HG02763 (cell line): ENCODE measurements at regions not wholly inside any gene's neighbourhood (a gene's known extent, or its start where the extent isn't known, plus 50 kb on each side); places are given as distances from the start of the nearest gene placed in this dataset.
"Not testable (repeated sequence)": the region's sequence is repeated elsewhere in the genome, so short reads cannot be mapped to it uniquely, and the experiment has no call there.

Experiments
- ATAC-seq: cut with Tn5 transposase; IDR thresholded peaks from one replicate; pipeline ENCODE4 v1.9.1; 2021; ENCODE audit warnings: mild to moderate bottlenecking, moderate library complexity; ENCODE audit not compliant: unreplicated experiment

- no peak for ATAC-seq
Measured at GRCh38 chr3:191148131-191148530, 50.9 kb upstream of the OSTN start.

GRCh38 chr3:191143224-191143623, 55.8 kb upstream of the OSTN start:
- no peak for ATAC-seq

GRCh38 chr3:191141728-191142127, 57.3 kb upstream of the OSTN start:
- no peak for ATAC-seq

- peak; percentile 46 for ATAC-seq
Measured at GRCh38 chr3:191139736-191140135, 59.3 kb upstream of the OSTN start.

GRCh38 chr3:191138937-191139336, 60.1 kb upstream of the OSTN start:
- peak; percentile 39 for ATAC-seq

- ATAC-seq, result no peak
Measured at GRCh38 chr3:191137708-191138107, 61.3 kb upstream of the OSTN start.

- ATAC-seq, result no peak
Measured at GRCh38 chr3:191136347-191136746, 62.7 kb upstream of the OSTN start.

- ATAC-seq, result no peak
Measured at GRCh38 chr3:191135175-191135574, 63.9 kb upstream of the OSTN start.

- no peak for ATAC-seq
Measured at GRCh38 chr3:191133359-191133758, 65.7 kb upstream of the OSTN start.

- no peak for ATAC-seq
Measured at GRCh38 chr3:191131305-191131704, 67.7 kb upstream of the OSTN start.

- ATAC-seq, result not testable (repeated sequence)
Measured at GRCh38 chr3:191124891-191125290, 74.2 kb upstream of the OSTN start.

- no peak for ATAC-seq
Measured at GRCh38 chr3:191123946-191124345, 75.1 kb upstream of the OSTN start.

GRCh38 chr3:191123231-191123630, 75.8 kb upstream of the OSTN start:
- ATAC-seq, result no peak

GRCh38 chr3:191120447-191121298, 78.4 kb upstream of the OSTN start:
- ATAC-seq, result peak; percentile 46

GRCh38 chr3:191119415-191120295, 79.4 kb upstream of the OSTN start:
- peak; percentile 71 for ATAC-seq

- ATAC-seq, result no peak
Measured at GRCh38 chr3:191111722-191112121, 87.3 kb upstream of the OSTN start.

- peak; percentile 72 for ATAC-seq
Measured at GRCh38 chr3:191105418-191105817, 93.6 kb upstream of the OSTN start.

- ATAC-seq, result no peak
Measured at GRCh38 chr3:191100516-191100915, 98.5 kb upstream of the OSTN start.

- ATAC-seq, result no peak
Measured at GRCh38 chr3:191094057-191094845, 104.8 kb upstream of the OSTN start.

GRCh38 chr3:191087391-191087790, 111.7 kb upstream of the OSTN start:
- no peak for ATAC-seq

- ATAC-seq, result no peak
Measured at GRCh38 chr3:191085091-191085490, 114.0 kb upstream of the OSTN start.
